DMS153 (cell line): ENCODE measurements at regions not wholly inside any gene's neighbourhood (a gene's known extent, or its start where the extent isn't known, plus 50 kb on each side); places are given as distances from the start of the nearest gene placed in this dataset.

Experiments used
- DNase-seq: peaks from one replicate; lab custom pipeline; 2025; lab: John Stamatoyannopoulos, UW

DNA sequence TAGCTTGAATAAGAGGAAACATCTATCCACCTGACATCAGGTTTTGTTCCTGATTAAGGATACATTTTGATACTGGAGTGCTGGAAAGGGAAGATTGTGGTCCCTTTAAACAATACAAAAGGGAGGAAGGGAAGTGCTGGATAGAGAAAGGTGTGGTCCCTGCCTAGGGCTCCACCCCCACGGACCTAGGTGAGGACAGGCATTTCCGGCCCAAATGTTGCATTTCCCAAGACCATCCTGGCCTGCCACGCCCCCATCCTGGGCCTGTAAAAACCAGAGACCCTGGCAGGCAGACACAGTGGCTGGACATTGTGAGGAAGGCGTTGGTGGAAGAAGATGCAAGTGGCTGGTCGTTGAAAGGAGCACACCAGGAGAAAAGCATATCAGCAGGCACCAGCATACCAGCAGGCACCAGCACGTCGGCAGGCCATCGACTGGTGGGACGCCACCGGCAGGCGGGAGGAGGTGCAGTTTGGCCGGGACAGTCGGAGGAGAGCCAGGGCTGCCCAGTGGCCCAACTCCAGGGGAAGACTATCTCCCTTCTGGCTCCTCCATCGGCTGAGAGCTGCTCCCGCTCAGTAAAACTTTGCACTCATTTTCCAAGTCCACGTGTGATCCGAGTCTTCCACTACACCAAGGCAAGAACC lies 53.2 kb upstream of the AMN1 start:
- DNase-seq = no peak

DNA sequence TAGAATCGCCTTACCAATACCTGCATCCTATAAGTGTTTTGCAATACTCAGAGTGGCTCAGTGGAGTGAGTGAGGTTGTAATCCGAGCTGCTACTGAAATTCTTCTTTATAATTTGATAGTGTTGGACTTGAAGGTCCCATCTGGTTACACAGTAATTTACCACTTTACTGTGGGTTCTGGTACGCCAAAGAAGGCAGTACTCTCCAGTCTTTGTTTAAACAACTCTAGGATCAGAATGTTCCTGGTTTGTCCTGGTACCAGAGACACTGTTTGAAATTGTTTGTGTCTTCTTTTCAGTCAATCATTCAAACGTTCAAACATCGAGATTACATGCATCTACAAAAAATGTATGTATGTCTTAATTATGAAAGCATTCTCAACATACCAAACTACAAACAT lies 51.3 kb upstream of the AMN1 start:
- DNase-seq = no peak

DNA sequence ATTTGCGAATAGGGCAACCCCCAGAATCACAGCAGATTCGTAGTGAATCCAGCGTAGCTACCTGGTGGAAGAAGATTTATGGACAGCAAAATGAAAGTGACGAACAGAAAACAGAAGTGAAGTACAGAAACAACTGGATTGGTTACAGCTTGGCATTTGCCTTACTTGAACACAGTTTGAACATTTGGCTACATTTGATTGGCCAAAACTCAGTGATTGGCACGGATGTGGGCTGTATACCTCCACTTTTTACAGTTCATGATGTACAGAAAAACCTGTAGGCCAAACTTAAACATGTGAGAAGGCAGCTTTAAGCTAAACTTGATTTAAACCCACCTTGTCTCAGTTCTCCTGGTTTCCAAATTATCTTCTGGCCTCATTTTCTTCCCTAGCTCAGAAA lies 49.9 kb upstream of the AMN1 start:
- no peak for DNase-seq
